Neural progenitor cell (in vitro differentiated cells): ENCODE measurements at regions not wholly inside any gene's neighbourhood (a gene's known extent, or its start where the extent isn't known, plus 50 kb on each side); places are given as distances from the start of the nearest gene placed in this dataset.

Experiments
- CTCF ChIP-seq: fragments of 200-600 bp; sonication (generic); IDR thresholded peaks from 2 replicates; pipeline ENCODE4 v1.5.1; 2017; ENCODE audit warnings: antibody characterized with exemption, mild to moderate bottlenecking
- EZH2 ChIP-seq: fragments of 200-600 bp; sonication (generic); IDR thresholded peaks from 2 replicates; pipeline ENCODE4 v1.6.1; 2017; ENCODE audit warnings: antibody characterized with exemption, mild to moderate bottlenecking, moderate library complexity
- EZH2phosphoT487 ChIP-seq: fragments of 200-600 bp; sonication (generic); IDR thresholded peaks from 2 replicates; pipeline ENCODE4 v1.6.1; 2017; ENCODE audit warnings: antibody characterized with exemption

- TF ChIP-seq CTCF (no peak), EZH2phosphoT487 (no peak), EZH2 (no peak)
Observed at GRCh38 chr11:36777311-36777710, 179.3 kb upstream of the RAG2 start.
